ENCODE measurements at regions not wholly inside any gene's neighbourhood (a gene's known extent, or its start where the extent isn't known, plus 50 kb on each side); places are given as distances from the start of the nearest gene placed in this dataset.

GRCh38 chr11:116129456-116129855 lies 625.2 kb upstream of the CADM1 start:
- FAIRE-seq = no peak

DNA sequence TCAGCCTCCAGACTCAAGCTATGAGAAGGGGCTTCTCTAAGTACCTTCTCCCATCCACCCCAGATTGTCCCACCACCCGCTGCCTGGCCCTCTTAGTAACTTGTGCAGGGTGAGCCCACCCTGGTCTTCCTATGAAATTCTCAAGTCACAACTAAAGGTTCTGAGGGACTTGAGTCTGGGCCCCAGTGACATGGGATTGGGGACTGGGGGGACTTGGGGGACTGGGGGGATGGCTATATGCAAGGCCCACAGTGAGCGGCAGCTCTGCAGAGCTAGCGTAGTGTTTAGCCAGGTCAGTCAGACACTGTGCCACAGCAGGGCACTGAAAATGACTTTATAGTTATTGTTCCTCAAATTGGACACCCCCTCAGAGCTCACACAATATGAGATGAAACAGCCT lies 622.3 kb upstream of the CADM1 start:
- FAIRE-seq = no peak

GRCh38 chr11:116124922-116125714 lies 620.9 kb upstream of the CADM1 start:
- FAIRE-seq = no peak

GRCh38 chr11:116123739-116124138 lies 619.5 kb upstream of the CADM1 start:
- no peak for FAIRE-seq

- no peak for FAIRE-seq
These were observed 618.7 kb upstream of the CADM1 start for GRCh38 chr11:116122697-116123472.

- FAIRE-seq = no peak
These were observed 614.9 kb upstream of the CADM1 start for GRCh38 chr11:116119158-116119557.

GRCh38 chr11:116118138-116118470 lies 613.9 kb upstream of the CADM1 start:
- FAIRE-seq = no peak

- FAIRE-seq = no peak
These were observed 613.3 kb upstream of the CADM1 start for GRCh38 chr11:116117331-116118137.

DNA sequence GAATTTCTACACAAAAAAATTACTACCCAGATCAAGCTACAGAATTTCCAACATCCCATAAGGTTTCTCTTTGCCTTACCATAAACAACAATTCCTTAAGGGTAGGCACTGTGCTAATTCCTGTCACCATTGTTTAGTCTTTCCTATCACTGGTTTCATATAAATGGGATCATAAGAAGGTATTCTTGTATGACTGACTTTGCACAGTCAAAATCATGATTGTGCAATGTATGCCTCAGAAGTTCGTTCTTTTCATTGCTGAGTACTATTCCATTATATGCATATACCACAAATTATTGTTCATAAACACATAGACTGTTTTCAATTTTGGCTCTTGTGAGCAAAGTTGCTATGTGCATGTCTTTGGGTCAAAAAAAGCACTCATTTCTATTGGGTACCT lies 611.6 kb upstream of the CADM1 start:
- no peak for FAIRE-seq

- FAIRE-seq = no peak
These were observed 610.0 kb upstream of the CADM1 start for GRCh38 chr11:116114198-116114651.

GRCh38 chr11:116112087-116112935 lies 608.1 kb upstream of the CADM1 start:
- FAIRE-seq = no peak

DNA sequence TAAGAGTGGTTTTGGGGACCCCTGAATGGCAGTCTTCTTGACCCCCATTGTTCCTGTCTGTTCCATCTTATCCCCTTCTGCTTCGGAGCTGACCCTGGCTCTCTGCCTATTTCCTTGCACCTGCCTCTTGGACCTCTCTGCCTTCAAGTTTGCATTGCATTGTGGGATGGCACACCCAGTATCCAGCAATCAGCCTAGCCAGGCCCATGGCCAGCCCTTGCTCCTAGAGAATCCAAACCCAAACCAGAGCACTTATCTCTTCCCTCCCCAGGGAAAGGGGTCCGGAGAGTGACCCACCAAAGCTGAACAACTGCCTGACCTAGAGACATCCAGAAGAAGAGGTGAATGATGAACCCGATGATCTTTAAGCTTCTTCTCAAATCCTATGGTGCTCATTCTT lies 607.3 kb upstream of the CADM1 start:
- no peak for FAIRE-seq

DNA sequence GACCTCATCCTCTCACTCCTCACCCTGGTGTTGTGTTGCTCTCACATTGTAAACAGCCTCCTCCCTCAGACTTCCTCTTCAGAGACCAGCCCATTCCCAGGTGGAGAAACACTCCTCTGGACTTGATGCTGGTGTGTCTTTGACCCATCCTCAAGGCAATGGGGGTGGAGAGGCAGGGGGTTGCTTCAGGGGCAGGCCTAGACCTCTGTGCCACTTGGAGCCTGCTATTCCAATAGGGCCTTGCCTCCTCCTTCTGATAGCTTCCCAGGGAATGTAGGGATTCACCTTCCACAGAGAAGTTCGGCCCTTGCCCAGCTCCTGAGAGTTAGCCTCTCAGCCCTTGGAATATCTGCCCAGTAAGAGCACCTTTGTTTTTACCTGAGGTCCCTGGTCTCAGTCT lies 606.6 kb upstream of the CADM1 start:
- FAIRE-seq = no peak

- FAIRE-seq = no peak
These were observed 606.1 kb upstream of the CADM1 start for GRCh38 chr11:116110356-116110755.

DNA sequence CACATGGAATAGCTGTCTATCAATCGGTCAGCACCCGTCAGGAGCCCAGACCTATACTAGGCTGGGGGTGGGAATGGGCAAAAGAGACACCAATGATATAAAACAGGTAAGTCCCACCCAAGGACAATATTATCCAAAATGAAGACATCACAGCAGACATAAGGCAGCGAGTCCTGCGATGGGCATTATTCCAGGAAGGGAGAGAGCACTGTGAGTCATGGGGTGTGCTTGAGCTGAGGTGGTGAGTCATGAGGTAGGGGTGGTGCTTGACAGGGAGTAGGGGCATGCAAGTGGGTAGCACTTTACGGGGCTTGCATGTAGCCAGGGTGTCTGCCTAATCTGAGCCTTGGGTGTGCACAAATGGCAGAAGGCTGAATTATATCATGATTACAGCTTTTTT lies 605.0 kb upstream of the CADM1 start:
- FAIRE-seq = no peak

DNA sequence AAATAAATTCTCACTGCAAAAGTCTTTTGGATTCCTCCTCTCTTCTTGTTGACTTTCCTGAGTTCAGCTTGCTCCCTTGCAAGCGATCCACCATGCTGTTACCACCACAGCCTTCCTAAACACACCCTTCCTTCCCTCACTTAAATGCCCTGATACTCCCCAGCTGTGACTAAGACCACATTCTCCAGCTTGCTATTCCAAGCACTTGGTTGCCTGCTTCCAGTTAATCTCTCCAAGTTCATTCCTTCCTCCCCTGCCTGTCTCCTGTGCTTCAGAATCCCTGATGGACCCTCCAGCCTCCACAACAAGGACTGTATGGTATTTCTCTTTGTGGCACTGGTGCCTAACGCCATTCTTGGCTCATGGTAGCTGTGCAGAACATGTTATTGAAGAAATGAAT lies 603.9 kb upstream of the CADM1 start:
- no peak for FAIRE-seq

DNA sequence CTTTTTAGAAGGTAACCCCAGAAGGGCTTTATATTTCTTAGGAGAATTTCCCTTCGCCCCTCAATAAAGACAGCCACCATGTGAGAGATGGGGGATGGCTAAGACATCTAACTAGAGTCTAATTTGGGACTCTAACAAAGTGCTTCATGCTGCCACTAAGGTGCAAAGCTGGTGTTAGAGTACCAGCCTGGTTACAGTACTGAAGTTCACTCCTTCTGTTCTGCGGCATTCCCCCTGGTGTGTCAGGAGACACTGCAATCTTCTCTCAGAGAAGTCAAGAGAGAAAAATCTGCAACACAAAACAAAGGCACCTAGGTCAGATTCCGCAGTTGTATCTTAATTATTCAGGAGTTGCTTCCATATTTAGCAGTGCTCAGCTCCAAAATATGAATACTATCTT lies 603.0 kb upstream of the CADM1 start:
- FAIRE-seq = no peak

DNA sequence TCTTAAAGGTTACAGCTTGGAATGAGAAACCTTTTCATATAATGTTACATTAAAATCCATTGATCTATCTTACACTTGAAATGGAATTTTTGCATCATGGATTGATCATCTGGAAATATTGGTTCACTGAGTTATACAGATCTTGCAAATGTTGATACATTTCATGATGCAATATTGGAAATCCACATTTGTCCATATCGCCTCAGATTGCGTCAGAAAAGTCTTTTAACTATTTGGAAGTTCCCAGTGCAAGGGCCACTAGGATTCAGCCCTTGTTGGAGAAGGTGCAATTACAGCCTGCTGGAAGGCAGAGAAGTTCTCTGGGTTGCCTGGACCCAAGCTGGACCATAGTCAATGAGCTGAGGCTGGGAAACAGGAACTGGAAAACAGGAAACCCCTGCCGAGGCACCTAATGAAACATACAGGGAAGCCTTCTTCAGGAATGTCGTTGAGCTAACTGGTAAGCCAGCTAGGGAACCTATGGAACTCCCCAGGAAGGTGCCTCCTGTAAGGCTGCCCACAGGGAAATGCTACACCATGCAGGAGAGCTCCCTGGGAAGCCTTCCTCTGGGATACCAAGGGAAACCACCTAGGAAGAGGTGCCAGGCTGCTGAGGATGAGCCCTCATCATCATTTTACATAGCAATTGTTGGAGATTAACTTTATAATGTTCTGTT lies 600.4 kb upstream of the CADM1 start:
- no peak for FAIRE-seq

GRCh38 chr11:116101902-116102301 lies 597.7 kb upstream of the CADM1 start:
- no peak for FAIRE-seq

- FAIRE-seq = no peak
These were observed 595.8 kb upstream of the CADM1 start for GRCh38 chr11:116100016-116100415.

- no peak for FAIRE-seq
These were observed 595.3 kb upstream of the CADM1 start for GRCh38 chr11:116099541-116099940.

All from colon (tissue), 2 donors.